Endodermal cell (in vitro differentiated cells): ENCODE measurements at regions not wholly inside any gene's neighbourhood (a gene's known extent, or its start where the extent isn't known, plus 50 kb on each side); places are given as distances from the start of the nearest gene placed in this dataset.
A peak's percentile ranks its signal among the peaks of the same experiment; 100 is the strongest.

Experiments
- DNase-seq: peaks from one replicate; pipeline ENCODE4 v3.0.0-alpha.2; 2017
- H3K27ac ChIP-seq: 2 replicates; pipeline ENCODE4 v1.5.1; 2013; ENCODE audit warnings: mild to moderate bottlenecking, low read depth, low read length, moderate library complexity
- H3K27me3 ChIP-seq: 2 replicates; pipeline ENCODE4 v1.6.1; 2013; ENCODE audit warnings: mild to moderate bottlenecking, low read length, moderate library complexity; ENCODE audit not compliant: insufficient read depth, control insufficient read depth, poor library complexity, severe bottlenecking
- H3K36me3 ChIP-seq: 2 replicates; pipeline ENCODE4 v1.7.0; 2013; ENCODE audit warnings: mild to moderate bottlenecking, low read length, moderate library complexity; ENCODE audit not compliant: control insufficient read depth, insufficient read depth
- H3K4me1 ChIP-seq: one replicate; pipeline ENCODE4 v1.7.0; 2013; ENCODE audit warnings: low read length; ENCODE audit not compliant: control insufficient read depth, insufficient read depth
- H3K4me3 ChIP-seq: 2 replicates; pipeline ENCODE4 v1.5.1; 2013; ENCODE audit warnings: mild to moderate bottlenecking, low read length, moderate library complexity
- H3K9ac ChIP-seq: 2 replicates; pipeline ENCODE4 v1.6.1; 2013; ENCODE audit warnings: mild to moderate bottlenecking, low read length, moderate library complexity; ENCODE audit not compliant: poor library complexity, severe bottlenecking; ENCODE audit errors: extremely low read depth
- H3K9me3 ChIP-seq: 2 replicates; pipeline ENCODE4 v1.6.1; 2013; ENCODE audit warnings: mild to moderate bottlenecking, low read length, moderate library complexity; ENCODE audit not compliant: control insufficient read depth
- H3K27ac Mint-ChIP-seq: 2 replicates; pipeline ENCODE4 v1.8.0; 2020; ENCODE audit warnings: mixed read lengths
- H3K27me3 Mint-ChIP-seq: 2 replicates; pipeline ENCODE4 v1.8.0; 2021; ENCODE audit warnings: mild to moderate bottlenecking, mixed read lengths; ENCODE audit not compliant: insufficient read depth
- H3K36me3 Mint-ChIP-seq: 2 replicates; pipeline ENCODE4 v1.8.0; 2020; ENCODE audit warnings: low read depth, mixed read lengths
- H3K4me1 Mint-ChIP-seq: 2 replicates; pipeline ENCODE4 v1.8.0; 2020; ENCODE audit warnings: mixed read lengths
- H3K4me3 Mint-ChIP-seq: 2 replicates; pipeline ENCODE4 v1.8.0; 2020; ENCODE audit warnings: mild to moderate bottlenecking, moderate library complexity, mixed read lengths
- H3K9me3 Mint-ChIP-seq: 2 replicates; pipeline ENCODE4 v1.8.0; 2020; ENCODE audit warnings: mild to moderate bottlenecking, mixed read lengths
- CTCF ChIP-seq: fragments of 200-600 bp; sonication (generic); conservative IDR thresholded peaks from 2 replicates; pipeline ENCODE4 v1.5.0; 2021; ENCODE audit warnings: antibody characterized with exemption, mild to moderate bottlenecking
- WGBS, 2 experiments: methylation state at CpG; one replicate each; pipeline versions ENCODE4 v1.1.5 to v1.1.7; 2013; ENCODE audit warnings: missing lambda C conversion rate in 2 of 2, mixed read lengths in 1 of 2; ENCODE audit not compliant: insufficient coverage in 1 of 2, insufficient read length in 1 of 2; 5-methylcytosine and 5-hydroxymethylcytosine counted together

- Histone ChIP-seq H3K27ac (no peak overlapping the region), H3K36me3 (no peaks in the 10 kb centered on the region), H3K9ac (no peak overlapping the region), H3K4me1 (peaks cover 5% of the 10 kb centered on the region), H3K9me3 (no peaks in the 10 kb centered on the region), H3K27me3 (no peaks in the 10 kb centered on the region), H3K4me3 (no peak overlapping the region)
- no peaks in the 10 kb centered on the region for H3K9me3 Mint-ChIP-seq
- peak; percentile 74 for DNase-seq
- no peaks in the 10 kb centered on the region for H3K27me3 Mint-ChIP-seq
- peak overlapping the region; percentile 93 for H3K27ac Mint-ChIP-seq
- no peaks in the 10 kb centered on the region for H3K36me3 Mint-ChIP-seq
- TF ChIP-seq CTCF: no peak
- 84 to 97% methylated on average over 4 to 6 of the region's 6 CpGs for WGBS, 2 experiments
- H3K4me3 Mint-ChIP-seq: no peak overlapping the region
- H3K4me1 Mint-ChIP-seq: peaks cover 20% of the 10 kb centered on the region
Measured at GRCh38 chr6:26202201-26202611, 115.0 kb downstream of the HFE start.

GRCh38 chr6:26202811-26203583 lies 115.8 kb downstream of the HFE start:
- Histone ChIP-seq H3K9me3 (no peaks in the 10 kb centered on the region), H3K27ac (peak overlapping the region; percentile 17), H3K9ac (peak overlapping the region; percentile 100), H3K4me3 (peak overlapping the region; percentile 97), H3K36me3 (no peaks in the 10 kb centered on the region), H3K4me1 (peaks cover 5% of the 10 kb centered on the region), H3K27me3 (no peaks in the 10 kb centered on the region)
- peaks cover 20% of the 10 kb centered on the region for H3K4me1 Mint-ChIP-seq
- TF ChIP-seq CTCF: no peak
- H3K4me3 Mint-ChIP-seq: no peak overlapping the region
- H3K9me3 Mint-ChIP-seq: no peaks in the 10 kb centered on the region
- H3K36me3 Mint-ChIP-seq: no peaks in the 10 kb centered on the region
- no peaks in the 10 kb centered on the region for H3K27me3 Mint-ChIP-seq
- WGBS, 2 experiments: 74 to 92% methylated on average over 7 to 8 of the region's 8 CpGs
- H3K27ac Mint-ChIP-seq: no peak overlapping the region
- peak; percentile 47 for DNase-seq

- Histone ChIP-seq H3K36me3 (no peaks in the 10 kb centered on the region), H3K4me3 (peak overlapping the region; percentile 97), H3K9me3 (no peaks in the 10 kb centered on the region), H3K4me1 (peaks cover 5% of the 10 kb centered on the region), H3K9ac (peak overlapping the region; percentile 100), H3K27me3 (no peaks in the 10 kb centered on the region), H3K27ac (peak overlapping the region; percentile 89)
- peak; percentile 98 for DNase-seq
- TF ChIP-seq CTCF: peak; percentile 53
- WGBS, 2 experiments: 0 to 1% methylated on average over 39 to 53 of the region's 53 CpGs
- H3K27me3 Mint-ChIP-seq: no peaks in the 10 kb centered on the region
- no peak overlapping the region for H3K27ac Mint-ChIP-seq
- H3K36me3 Mint-ChIP-seq: no peaks in the 10 kb centered on the region
- peaks cover 20% of the 10 kb centered on the region for H3K4me1 Mint-ChIP-seq
- no peaks in the 10 kb centered on the region for H3K9me3 Mint-ChIP-seq
- H3K4me3 Mint-ChIP-seq: no peak overlapping the region
Measured at GRCh38 chr6:26204332-26205160, 117.3 kb downstream of the HFE start.
